WTC11 (cell line): ENCODE measurements at regions not wholly inside any gene's neighbourhood (a gene's known extent, or its start where the extent isn't known, plus 50 kb on each side); places are given as distances from the start of the nearest gene placed in this dataset.

ENCODE experiments used
- ATAC-seq: fragments of 200-7000 bp; cut with Tn5 transposase; 2 replicates; pipeline ENCODE4 v1.10.0; 2021; ENCODE audit warnings: mild to moderate bottlenecking, moderate library complexity
- CTCF ChIA-PET: fragments of 300-600 bp; sonication (Branson Sonifier 250); formaldehyde crosslinking; loops from one replicate; lab custom pipeline; 2021; ENCODE audit warnings: antibody characterized with exemption; lab: Charles Lee
- POLR2A ChIA-PET: fragments of 350-600 bp; sonication (Branson Sonifier 250); formaldehyde crosslinking; loops from one replicate; lab custom pipeline; 2021; ENCODE audit warnings: antibody characterized with exemption; lab: Charles Lee
- DNase-seq: peaks from one replicate; pipeline ENCODE4 v3.0.0; 2021; ENCODE audit warnings: low spot score
- H3K27ac Mint-ChIP-seq: 2 replicates; pipeline ENCODE4 v1.8.0; 2021; ENCODE audit warnings: mixed read lengths
- H3K27me3 Mint-ChIP-seq: 2 replicates; pipeline ENCODE4 v1.8.0; 2021; ENCODE audit warnings: low read depth, mild to moderate bottlenecking, moderate library complexity, mixed read lengths
- H3K36me3 Mint-ChIP-seq: 2 replicates; pipeline ENCODE4 v1.8.0; 2021; ENCODE audit warnings: mixed read lengths
- H3K4me1 Mint-ChIP-seq: 2 replicates; pipeline ENCODE4 v1.8.0; 2022; ENCODE audit warnings: mixed read lengths
- H3K4me3 Mint-ChIP-seq: 2 replicates; pipeline ENCODE4 v1.8.0; 2021; ENCODE audit warnings: mild to moderate bottlenecking, moderate library complexity, mixed read lengths
- H3K9me3 Mint-ChIP-seq: 2 replicates; pipeline ENCODE4 v1.8.0; 2021; ENCODE audit warnings: mixed read lengths
- CREB1 ChIP-seq: sonication (generic); formaldehyde crosslinking; IDR thresholded peaks from 2 replicates; pipeline ENCODE4 v1.8.0; 2023; ENCODE audit warnings: mild to moderate bottlenecking, missing genetic modification reagents
- EMX1 ChIP-seq: fragments of 250-450 bp; sonication (Bioruptor Pico); IDR thresholded peaks from 2 replicates; pipeline ENCODE4 v1.8.0; 2021; ENCODE audit warnings: mild to moderate bottlenecking
- FOXJ3 ChIP-seq: sonication (generic); formaldehyde crosslinking; IDR thresholded peaks from 2 replicates; pipeline ENCODE4 v1.9.0; 2021; ENCODE audit warnings: missing genetic modification reagents, mild to moderate bottlenecking, borderline replicate concordance
- FOXK1 ChIP-seq: sonication (generic); formaldehyde crosslinking; IDR thresholded peaks from 2 replicates; pipeline ENCODE4 v1.8.0; 2022; ENCODE audit warnings: mild to moderate bottlenecking, moderate library complexity, missing genetic modification reagents
- GABPB1 ChIP-seq: sonication (generic); formaldehyde crosslinking; IDR thresholded peaks from 2 replicates; pipeline ENCODE4 v1.8.1; 2023; ENCODE audit warnings: mild to moderate bottlenecking, missing genetic modification reagents
- TP53 ChIP-seq: sonication (generic); formaldehyde crosslinking; IDR thresholded peaks from 2 replicates; pipeline ENCODE4 v1.8.1; 2023; ENCODE audit warnings: mild to moderate bottlenecking, missing genetic modification reagents
- ZNF263 ChIP-seq: sonication (generic); formaldehyde crosslinking; IDR thresholded peaks from 2 replicates; pipeline ENCODE4 v1.8.1; 2022; ENCODE audit warnings: low read depth, mild to moderate bottlenecking, moderate library complexity, missing genetic modification reagents
- ZNF671 ChIP-seq: fragments of 250-450 bp; sonication (Bioruptor Pico); IDR thresholded peaks from 2 replicates; pipeline ENCODE4 v1.8.0; 2021; ENCODE audit warnings: mild to moderate bottlenecking
- TF ChIP-seq, protein P1 (sequence below): fragments of 200-600 bp; IDR thresholded peaks from 2 replicates; pipeline ENCODE4 v1.8.0; 2022; ENCODE audit warnings: antibody characterized with exemption
- TF ChIP-seq, protein P2 (sequence below): sonication (generic); formaldehyde crosslinking; IDR thresholded peaks from 2 replicates; pipeline ENCODE4 v1.8.0; 2022; ENCODE audit warnings: mild to moderate bottlenecking, missing genetic modification reagents
- TF ChIP-seq, protein P3 (sequence below): sonication (generic); formaldehyde crosslinking; IDR thresholded peaks from 2 replicates; pipeline ENCODE4 v1.8.0; 2023; ENCODE audit warnings: missing genetic modification reagents, mild to moderate bottlenecking, borderline replicate concordance
- TF ChIP-seq, protein P4 (sequence below): fragments of 250-450 bp; sonication (Bioruptor Pico); IDR thresholded peaks from 2 replicates; pipeline ENCODE4 v1.9.0; 2021; ENCODE audit warnings: mild to moderate bottlenecking
- TF ChIP-seq, protein P5 (sequence below): fragments of 250-450 bp; sonication (Bioruptor Pico); IDR thresholded peaks from 2 replicates; pipeline ENCODE4 v1.9.0; 2021; ENCODE audit warnings: moderate library complexity, mild to moderate bottlenecking, inconsistent platforms, borderline replicate concordance
- TF ChIP-seq, protein P6 (sequence below): sonication (generic); formaldehyde crosslinking; IDR thresholded peaks from 2 replicates; pipeline ENCODE4 v1.8.1; 2022; ENCODE audit warnings: low read depth, mild to moderate bottlenecking, moderate library complexity, missing genetic modification reagents, borderline replicate concordance
- TF ChIP-seq, protein P7 (sequence below): sonication (generic); formaldehyde crosslinking; conservative IDR thresholded peaks from 2 replicates; pipeline ENCODE4 v1.8.1; 2023; ENCODE audit warnings: mild to moderate bottlenecking, low read depth, missing genetic modification reagents, moderate library complexity
- TF ChIP-seq, protein P8 (sequence below): sonication (generic); formaldehyde crosslinking; IDR thresholded peaks from 2 replicates; pipeline ENCODE4 v1.8.0; 2022; ENCODE audit warnings: mild to moderate bottlenecking, missing genetic modification reagents
- TF ChIP-seq, protein P9 (sequence below): sonication (generic); formaldehyde crosslinking; IDR thresholded peaks from 2 replicates; pipeline ENCODE4 v1.8.0; 2023; ENCODE audit warnings: missing genetic modification reagents

DNA sequence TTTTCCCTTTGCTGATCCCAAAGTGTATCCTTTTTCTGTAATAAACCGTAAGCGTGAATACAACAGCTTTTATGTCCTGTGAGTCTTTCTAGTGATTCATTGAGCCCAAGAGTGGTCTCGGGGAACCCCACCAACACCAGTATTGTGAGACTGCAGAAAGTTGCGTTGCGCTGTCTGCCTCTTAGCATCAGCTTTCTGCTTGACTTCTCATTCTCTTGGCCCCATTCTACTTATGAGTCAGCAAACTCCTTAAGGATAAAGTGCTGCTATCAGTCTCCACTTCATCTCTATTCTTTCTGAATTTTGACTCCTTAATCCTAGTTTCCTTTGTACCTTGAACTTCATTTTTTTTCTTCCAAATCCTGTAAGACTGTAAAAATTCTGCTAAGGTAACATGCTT lies 184.3 kb upstream of the MBL2 start (continued):
- TF ChIP-seq, protein P1, sequence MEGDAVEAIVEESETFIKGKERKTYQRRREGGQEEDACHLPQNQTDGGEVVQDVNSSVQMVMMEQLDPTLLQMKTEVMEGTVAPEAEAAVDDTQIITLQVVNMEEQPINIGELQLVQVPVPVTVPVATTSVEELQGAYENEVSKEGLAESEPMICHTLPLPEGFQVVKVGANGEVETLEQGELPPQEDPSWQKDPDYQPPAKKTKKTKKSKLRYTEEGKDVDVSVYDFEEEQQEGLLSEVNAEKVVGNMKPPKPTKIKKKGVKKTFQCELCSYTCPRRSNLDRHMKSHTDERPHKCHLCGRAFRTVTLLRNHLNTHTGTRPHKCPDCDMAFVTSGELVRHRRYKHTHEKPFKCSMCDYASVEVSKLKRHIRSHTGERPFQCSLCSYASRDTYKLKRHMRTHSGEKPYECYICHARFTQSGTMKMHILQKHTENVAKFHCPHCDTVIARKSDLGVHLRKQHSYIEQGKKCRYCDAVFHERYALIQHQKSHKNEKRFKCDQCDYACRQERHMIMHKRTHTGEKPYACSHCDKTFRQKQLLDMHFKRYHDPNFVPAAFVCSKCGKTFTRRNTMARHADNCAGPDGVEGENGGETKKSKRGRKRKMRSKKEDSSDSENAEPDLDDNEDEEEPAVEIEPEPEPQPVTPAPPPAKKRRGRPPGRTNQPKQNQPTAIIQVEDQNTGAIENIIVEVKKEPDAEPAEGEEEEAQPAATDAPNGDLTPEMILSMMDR, result no peak
- TF ChIP-seq FOXK1 (CRISPR knock-in tag), result no peak
- TF ChIP-seq, protein P2, sequence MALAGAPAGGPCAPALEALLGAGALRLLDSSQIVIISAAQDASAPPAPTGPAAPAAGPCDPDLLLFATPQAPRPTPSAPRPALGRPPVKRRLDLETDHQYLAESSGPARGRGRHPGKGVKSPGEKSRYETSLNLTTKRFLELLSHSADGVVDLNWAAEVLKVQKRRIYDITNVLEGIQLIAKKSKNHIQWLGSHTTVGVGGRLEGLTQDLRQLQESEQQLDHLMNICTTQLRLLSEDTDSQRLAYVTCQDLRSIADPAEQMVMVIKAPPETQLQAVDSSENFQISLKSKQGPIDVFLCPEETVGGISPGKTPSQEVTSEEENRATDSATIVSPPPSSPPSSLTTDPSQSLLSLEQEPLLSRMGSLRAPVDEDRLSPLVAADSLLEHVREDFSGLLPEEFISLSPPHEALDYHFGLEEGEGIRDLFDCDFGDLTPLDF (CRISPR knock-in tag), result no peak
- no peak for TF ChIP-seq GABPB1 (CRISPR knock-in tag)

DNA sequence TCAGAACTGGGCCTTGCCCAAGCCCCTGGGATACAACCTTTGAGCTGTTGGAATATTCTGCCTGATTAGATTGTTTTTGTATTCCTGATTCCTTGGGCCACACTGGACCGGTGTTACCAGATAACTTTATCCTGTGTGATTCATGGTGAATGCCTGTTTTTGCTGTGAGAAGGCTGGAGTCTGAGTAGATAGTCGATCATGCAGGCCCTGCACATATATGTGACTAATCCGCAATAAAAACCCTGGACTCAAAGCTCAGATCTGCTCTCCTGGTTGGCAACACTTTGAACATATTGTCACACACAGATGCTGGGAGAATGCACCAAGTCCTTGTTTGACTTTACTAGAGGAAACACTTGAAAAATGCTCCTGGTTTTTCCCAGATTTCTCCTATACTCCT lies 183.9 kb upstream of the MBL2 start:
- H3K9me3 Mint-ChIP-seq, result peaks cover 10% of the 10 kb centered on the region
- DNase-seq (no peak), ATAC-seq (no peak)
- H3K4me3 Mint-ChIP-seq, result no peak overlapping the region
- H3K4me1 Mint-ChIP-seq, result peaks cover 27% of the 10 kb centered on the region
- H3K27me3 Mint-ChIP-seq, result peaks cover 2% of the 10 kb centered on the region; the same call in 1 of the 2 replicates
- CTCF ChIA-PET, result no interaction called here
- TF ChIP-seq CREB1 (no peak), EMX1 (CRISPR knock-in tag) (no peak), ZNF263 (CRISPR knock-in tag) (no peak), FOXJ3 (CRISPR knock-in tag) (no peak), TP53 (CRISPR knock-in tag) (no peak), ZNF671 (CRISPR knock-in tag) (no peak)
- TF ChIP-seq, protein P3, sequence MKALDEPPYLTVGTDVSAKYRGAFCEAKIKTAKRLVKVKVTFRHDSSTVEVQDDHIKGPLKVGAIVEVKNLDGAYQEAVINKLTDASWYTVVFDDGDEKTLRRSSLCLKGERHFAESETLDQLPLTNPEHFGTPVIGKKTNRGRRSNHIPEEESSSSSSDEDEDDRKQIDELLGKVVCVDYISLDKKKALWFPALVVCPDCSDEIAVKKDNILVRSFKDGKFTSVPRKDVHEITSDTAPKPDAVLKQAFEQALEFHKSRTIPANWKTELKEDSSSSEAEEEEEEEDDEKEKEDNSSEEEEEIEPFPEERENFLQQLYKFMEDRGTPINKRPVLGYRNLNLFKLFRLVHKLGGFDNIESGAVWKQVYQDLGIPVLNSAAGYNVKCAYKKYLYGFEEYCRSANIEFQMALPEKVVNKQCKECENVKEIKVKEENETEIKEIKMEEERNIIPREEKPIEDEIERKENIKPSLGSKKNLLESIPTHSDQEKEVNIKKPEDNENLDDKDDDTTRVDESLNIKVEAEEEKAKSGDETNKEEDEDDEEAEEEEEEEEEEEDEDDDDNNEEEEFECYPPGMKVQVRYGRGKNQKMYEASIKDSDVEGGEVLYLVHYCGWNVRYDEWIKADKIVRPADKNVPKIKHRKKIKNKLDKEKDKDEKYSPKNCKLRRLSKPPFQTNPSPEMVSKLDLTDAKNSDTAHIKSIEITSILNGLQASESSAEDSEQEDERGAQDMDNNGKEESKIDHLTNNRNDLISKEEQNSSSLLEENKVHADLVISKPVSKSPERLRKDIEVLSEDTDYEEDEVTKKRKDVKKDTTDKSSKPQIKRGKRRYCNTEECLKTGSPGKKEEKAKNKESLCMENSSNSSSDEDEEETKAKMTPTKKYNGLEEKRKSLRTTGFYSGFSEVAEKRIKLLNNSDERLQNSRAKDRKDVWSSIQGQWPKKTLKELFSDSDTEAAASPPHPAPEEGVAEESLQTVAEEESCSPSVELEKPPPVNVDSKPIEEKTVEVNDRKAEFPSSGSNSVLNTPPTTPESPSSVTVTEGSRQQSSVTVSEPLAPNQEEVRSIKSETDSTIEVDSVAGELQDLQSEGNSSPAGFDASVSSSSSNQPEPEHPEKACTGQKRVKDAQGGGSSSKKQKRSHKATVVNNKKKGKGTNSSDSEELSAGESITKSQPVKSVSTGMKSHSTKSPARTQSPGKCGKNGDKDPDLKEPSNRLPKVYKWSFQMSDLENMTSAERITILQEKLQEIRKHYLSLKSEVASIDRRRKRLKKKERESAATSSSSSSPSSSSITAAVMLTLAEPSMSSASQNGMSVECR (CRISPR knock-in tag), result no peak
- TF ChIP-seq, protein P4, sequence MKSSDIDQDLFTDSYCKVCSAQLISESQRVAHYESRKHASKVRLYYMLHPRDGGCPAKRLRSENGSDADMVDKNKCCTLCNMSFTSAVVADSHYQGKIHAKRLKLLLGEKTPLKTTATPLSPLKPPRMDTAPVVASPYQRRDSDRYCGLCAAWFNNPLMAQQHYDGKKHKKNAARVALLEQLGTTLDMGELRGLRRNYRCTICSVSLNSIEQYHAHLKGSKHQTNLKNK, result no peak
- TF ChIP-seq, protein P5, sequence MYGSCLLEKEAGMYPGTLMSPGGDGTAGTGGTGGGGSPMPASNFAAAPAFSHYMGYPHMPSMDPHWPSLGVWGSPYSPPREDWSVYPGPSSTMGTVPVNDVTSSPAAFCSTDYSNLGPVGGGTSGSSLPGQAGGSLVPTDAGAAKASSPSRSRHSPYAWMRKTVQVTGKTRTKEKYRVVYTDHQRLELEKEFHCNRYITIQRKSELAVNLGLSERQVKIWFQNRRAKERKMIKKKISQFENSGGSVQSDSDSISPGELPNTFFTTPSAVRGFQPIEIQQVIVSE (CRISPR knock-in tag), result no peak
- TF ChIP-seq, protein P6, sequence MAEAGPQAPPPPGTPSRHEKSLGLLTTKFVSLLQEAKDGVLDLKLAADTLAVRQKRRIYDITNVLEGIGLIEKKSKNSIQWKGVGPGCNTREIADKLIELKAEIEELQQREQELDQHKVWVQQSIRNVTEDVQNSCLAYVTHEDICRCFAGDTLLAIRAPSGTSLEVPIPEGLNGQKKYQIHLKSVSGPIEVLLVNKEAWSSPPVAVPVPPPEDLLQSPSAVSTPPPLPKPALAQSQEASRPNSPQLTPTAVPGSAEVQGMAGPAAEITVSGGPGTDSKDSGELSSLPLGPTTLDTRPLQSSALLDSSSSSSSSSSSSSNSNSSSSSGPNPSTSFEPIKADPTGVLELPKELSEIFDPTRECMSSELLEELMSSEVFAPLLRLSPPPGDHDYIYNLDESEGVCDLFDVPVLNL, result no peak
- TF ChIP-seq, protein P7, sequence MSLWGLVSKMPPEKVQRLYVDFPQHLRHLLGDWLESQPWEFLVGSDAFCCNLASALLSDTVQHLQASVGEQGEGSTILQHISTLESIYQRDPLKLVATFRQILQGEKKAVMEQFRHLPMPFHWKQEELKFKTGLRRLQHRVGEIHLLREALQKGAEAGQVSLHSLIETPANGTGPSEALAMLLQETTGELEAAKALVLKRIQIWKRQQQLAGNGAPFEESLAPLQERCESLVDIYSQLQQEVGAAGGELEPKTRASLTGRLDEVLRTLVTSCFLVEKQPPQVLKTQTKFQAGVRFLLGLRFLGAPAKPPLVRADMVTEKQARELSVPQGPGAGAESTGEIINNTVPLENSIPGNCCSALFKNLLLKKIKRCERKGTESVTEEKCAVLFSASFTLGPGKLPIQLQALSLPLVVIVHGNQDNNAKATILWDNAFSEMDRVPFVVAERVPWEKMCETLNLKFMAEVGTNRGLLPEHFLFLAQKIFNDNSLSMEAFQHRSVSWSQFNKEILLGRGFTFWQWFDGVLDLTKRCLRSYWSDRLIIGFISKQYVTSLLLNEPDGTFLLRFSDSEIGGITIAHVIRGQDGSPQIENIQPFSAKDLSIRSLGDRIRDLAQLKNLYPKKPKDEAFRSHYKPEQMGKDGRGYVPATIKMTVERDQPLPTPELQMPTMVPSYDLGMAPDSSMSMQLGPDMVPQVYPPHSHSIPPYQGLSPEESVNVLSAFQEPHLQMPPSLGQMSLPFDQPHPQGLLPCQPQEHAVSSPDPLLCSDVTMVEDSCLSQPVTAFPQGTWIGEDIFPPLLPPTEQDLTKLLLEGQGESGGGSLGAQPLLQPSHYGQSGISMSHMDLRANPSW (CRISPR knock-in tag), result no peak
- TF ChIP-seq, protein P8, sequence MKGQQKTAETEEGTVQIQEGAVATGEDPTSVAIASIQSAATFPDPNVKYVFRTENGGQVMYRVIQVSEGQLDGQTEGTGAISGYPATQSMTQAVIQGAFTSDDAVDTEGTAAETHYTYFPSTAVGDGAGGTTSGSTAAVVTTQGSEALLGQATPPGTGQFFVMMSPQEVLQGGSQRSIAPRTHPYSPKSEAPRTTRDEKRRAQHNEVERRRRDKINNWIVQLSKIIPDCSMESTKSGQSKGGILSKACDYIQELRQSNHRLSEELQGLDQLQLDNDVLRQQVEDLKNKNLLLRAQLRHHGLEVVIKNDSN (CRISPR knock-in tag), result no peak
- TF ChIP-seq, protein P9, sequence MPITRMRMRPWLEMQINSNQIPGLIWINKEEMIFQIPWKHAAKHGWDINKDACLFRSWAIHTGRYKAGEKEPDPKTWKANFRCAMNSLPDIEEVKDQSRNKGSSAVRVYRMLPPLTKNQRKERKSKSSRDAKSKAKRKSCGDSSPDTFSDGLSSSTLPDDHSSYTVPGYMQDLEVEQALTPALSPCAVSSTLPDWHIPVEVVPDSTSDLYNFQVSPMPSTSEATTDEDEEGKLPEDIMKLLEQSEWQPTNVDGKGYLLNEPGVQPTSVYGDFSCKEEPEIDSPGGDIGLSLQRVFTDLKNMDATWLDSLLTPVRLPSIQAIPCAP (CRISPR knock-in tag), result no peak
- H3K36me3 Mint-ChIP-seq, result peaks cover 16% of the 10 kb centered on the region
- POLR2A ChIA-PET, result no interaction called here
- no peak overlapping the region for H3K27ac Mint-ChIP-seq
